Gastrocnemius medialis (tissue), 4 donors: ENCODE measurements at regions not wholly inside any gene's neighbourhood (a gene's known extent, or its start where the extent isn't known, plus 50 kb on each side); places are given as distances from the start of the nearest gene placed in this dataset.

ENCODE experiments used
- ATAC-seq, 2 donors: fragments of 150-250 bp; one replicate each; pipeline ENCODE4 v1.9.1; 2016
- DNase-seq, 2 donors: peaks; one replicate each; pipeline ENCODE4 v3.0.0-alpha.2; 2019
- H3K27ac ChIP-seq, 4 donors: fragments of 200-600 bp; sonication (generic); 1 replicate in 1 of 4; 2 replicates in 3 of 4; pipeline ENCODE4 v1.5.1; 2016 to 2018; ENCODE audit warnings: mild to moderate bottlenecking in 2 of 4, moderate library complexity in 1 of 4
- H3K27me3 ChIP-seq, 3 donors: fragments of 200-600 bp; sonication (generic) in 2 of 3; 1 replicate in 1 of 3; 2 replicates in 2 of 3; pipeline versions ENCODE4 v1.5.1 to v1.6.0; 2016 to 2019; ENCODE audit warnings: mild to moderate bottlenecking in 1 of 3, moderate library complexity in 1 of 3
- H3K36me3 ChIP-seq, 2 donors: fragments of 200-600 bp; sonication (generic) in 1 of 2; one replicate each; pipeline ENCODE4 v1.5.1; 2017 to 2018
- H3K4me1 ChIP-seq, 2 donors: fragments of 200-600 bp; sonication (generic) in 1 of 2; one replicate each; pipeline ENCODE4 v1.5.1; 2016 to 2017; ENCODE audit warnings: mild to moderate bottlenecking in 2 of 2
- H3K4me3 ChIP-seq, 4 donors: fragments of 200-600 bp; sonication (generic) in 3 of 4; 1 replicate in 1 of 4; 2 replicates in 3 of 4; pipeline ENCODE4 v1.5.1; 2016 to 2019; ENCODE audit warnings: mild to moderate bottlenecking in 2 of 4
- H3K9me3 ChIP-seq, 3 donors: fragments of 200-600 bp; sonication (generic) in 2 of 3; 1 replicate in 1 of 3; 2 replicates in 2 of 3; pipeline ENCODE4 v1.5.1; 2016 to 2019
- POLR2A ChIP-seq, 2 donors: fragments of 450-650 bp; IDR thresholded peaks; one replicate each; pipeline ENCODE4 v1.6.1; 2017; ENCODE audit warnings: antibody characterized with exemption in 2 of 2, mild to moderate bottlenecking in 2 of 2, moderate library complexity in 2 of 2
- in situ Hi-C, 4 donors: fragments of 200-750 bp; cut with MboI; loops; one replicate each; pipeline versions ENCODE4 v1.15.0 to v1.8.0; 2017; ENCODE audit warnings: low sequenced_read_pairs in 4 of 4
- intact Hi-C: fragments of 100-400 bp; cut with DNase I; formaldehyde crosslinking; loops from one replicate; pipeline ENCODE4 v1.15.1; 2023; ENCODE audit warnings: low total_unique reads
- TF ChIP-seq, protein P1 (sequence below), 5 experiments: fragments of 450-650 bp in 3 of 5; fragments of 200-600 bp in 2 of 5; sonication (generic) in 2 of 5; IDR thresholded peaks in 4 of 5; conservative IDR thresholded peaks in 1 of 5; 1 replicate in 4 of 5; 2 replicates in 1 of 5; pipeline ENCODE4 v1.5.1; 2016 to 2019; ENCODE audit warnings: antibody characterized with exemption in 5 of 5, mild to moderate bottlenecking in 3 of 5, moderate library complexity in 3 of 5

DNA sequence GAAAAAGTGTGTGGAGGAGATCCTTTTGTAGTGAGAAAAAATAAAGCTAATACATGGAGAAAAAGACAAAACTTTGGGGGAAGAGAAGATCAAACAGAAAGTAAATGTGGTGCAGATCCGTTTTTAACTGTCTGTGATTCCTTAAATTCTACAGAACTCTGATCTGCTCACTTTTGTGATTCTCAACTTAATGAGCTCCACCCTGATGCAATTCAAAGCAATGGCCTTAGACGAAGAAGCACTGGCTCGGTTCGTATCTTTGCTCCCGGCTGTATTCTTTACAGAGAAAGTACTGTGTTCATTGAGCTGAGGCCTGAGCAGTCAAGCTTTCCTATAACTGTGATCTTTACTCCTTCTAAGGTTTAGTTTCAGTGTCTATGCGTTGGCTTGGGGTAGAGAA lies 453.4 kb downstream of the DMAC1 start:
- H3K9me3 ChIP-seq, result no peaks in the 10 kb centered on the region
- no peak overlapping the region for H3K4me3 ChIP-seq
- no peaks in the 10 kb centered on the region for H3K27me3 ChIP-seq
- no peak for DNase-seq
- no peaks in the 10 kb centered on the region for H3K36me3 ChIP-seq
- H3K4me1 ChIP-seq, result no peaks in the 10 kb centered on the region
- in situ Hi-C loops, result no loop called here
- intact Hi-C loops, result no loop called here
- no peak overlapping the region for H3K27ac ChIP-seq
- ATAC-seq, result no peak
- TF ChIP-seq, protein P1, sequence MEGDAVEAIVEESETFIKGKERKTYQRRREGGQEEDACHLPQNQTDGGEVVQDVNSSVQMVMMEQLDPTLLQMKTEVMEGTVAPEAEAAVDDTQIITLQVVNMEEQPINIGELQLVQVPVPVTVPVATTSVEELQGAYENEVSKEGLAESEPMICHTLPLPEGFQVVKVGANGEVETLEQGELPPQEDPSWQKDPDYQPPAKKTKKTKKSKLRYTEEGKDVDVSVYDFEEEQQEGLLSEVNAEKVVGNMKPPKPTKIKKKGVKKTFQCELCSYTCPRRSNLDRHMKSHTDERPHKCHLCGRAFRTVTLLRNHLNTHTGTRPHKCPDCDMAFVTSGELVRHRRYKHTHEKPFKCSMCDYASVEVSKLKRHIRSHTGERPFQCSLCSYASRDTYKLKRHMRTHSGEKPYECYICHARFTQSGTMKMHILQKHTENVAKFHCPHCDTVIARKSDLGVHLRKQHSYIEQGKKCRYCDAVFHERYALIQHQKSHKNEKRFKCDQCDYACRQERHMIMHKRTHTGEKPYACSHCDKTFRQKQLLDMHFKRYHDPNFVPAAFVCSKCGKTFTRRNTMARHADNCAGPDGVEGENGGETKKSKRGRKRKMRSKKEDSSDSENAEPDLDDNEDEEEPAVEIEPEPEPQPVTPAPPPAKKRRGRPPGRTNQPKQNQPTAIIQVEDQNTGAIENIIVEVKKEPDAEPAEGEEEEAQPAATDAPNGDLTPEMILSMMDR (IDR thresholded peaks at IDR 0.05 in 4 of 5, conservative IDR thresholded peaks at IDR 0.05 in 1 of 5), result no peak
- no peak for TF ChIP-seq POLR2A (IDR thresholded peaks at IDR 0.05)

DNA sequence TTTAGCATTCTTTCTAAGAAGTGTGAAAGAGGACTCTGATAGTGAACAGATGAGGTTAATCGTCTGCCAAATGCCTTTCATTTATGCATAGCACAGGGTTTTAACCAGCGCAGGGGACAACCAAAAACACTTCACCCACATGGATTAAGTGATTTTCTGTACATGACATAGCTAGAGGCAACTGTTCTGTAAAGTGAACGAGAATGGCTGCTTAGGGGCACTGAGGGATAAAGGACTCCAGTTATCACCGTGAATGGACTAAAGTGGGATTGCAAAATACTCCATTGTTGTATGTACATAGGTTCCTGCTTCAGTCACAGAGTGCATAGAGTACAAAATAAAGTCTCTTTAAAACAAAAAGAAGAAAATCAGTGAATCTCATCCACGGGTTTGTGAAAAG lies 456.8 kb downstream of the DMAC1 start:
- Histone ChIP-seq H3K27ac (no peak overlapping the region), H3K9me3 (no peaks in the 10 kb centered on the region), H3K36me3 (no peaks in the 10 kb centered on the region), H3K27me3 (no peaks in the 10 kb centered on the region), H3K4me1 (no peaks in the 10 kb centered on the region), H3K4me3 (no peak overlapping the region)
- TF ChIP-seq, protein P1 (IDR thresholded peaks at IDR 0.05 in 4 of 5, conservative IDR thresholded peaks at IDR 0.05 in 1 of 5), result no peak
- no peak for TF ChIP-seq POLR2A (IDR thresholded peaks at IDR 0.05)
- DNase-seq (no peak), ATAC-seq (no peak)
- intact Hi-C loops (no loop called here), in situ Hi-C loops (no loop called here)

DNA sequence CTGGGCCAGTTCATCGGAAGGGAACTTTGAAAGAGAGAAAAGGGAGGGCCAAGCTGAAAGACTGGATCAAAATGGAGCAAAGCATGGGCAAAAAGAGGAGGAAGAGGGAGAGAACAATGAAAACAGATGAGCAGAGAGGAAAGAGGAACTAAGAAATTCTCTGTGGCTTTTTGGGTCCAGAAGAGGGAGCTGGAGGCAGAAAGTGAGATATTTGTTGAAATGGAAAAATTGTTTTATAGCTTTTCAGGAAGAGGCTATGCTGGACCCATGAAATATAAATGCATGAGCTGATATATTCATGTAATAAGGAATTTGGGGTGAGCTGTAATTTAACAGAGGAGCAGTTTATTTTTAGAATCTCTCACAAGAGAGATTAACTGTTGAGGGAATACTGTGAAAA lies 457.3 kb downstream of the DMAC1 start:
- in situ Hi-C loops, result no loop called here
- DNase-seq, result no peak
- Histone ChIP-seq H3K36me3 (no peaks in the 10 kb centered on the region), H3K27me3 (no peaks in the 10 kb centered on the region), H3K4me3 (no peak overlapping the region), H3K27ac (no peak overlapping the region), H3K9me3 (no peaks in the 10 kb centered on the region), H3K4me1 (no peaks in the 10 kb centered on the region)
- ATAC-seq, result no peak
- TF ChIP-seq POLR2A (IDR thresholded peaks at IDR 0.05), result no peak
- TF ChIP-seq, protein P1 (IDR thresholded peaks at IDR 0.05 in 4 of 5, conservative IDR thresholded peaks at IDR 0.05 in 1 of 5), result no peak
- intact Hi-C loops, result no loop called here

DNA sequence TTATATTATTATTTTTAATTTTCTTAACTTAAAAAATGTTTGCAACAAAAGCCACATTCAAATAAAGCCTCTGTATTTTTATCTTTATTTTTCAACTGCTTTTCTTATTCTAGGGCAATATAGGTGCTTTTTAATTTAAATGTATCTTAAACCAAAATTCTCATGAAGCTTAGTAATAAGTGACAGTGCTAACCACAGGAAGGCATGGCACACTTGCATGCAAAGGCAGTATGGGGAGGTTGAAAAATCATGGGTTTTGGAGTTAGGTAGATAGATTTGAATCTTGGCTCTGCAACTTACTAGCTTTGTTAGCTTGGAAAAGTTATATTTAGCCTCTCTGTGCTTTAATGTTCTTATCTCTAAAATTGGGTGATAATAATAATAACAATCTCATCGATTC lies 458.0 kb downstream of the DMAC1 start:
- Histone ChIP-seq H3K4me1 (no peaks in the 10 kb centered on the region), H3K27ac (no peak overlapping the region), H3K4me3 (no peak overlapping the region), H3K27me3 (no peaks in the 10 kb centered on the region), H3K9me3 (no peaks in the 10 kb centered on the region), H3K36me3 (no peaks in the 10 kb centered on the region)
- DNase-seq (no peak), ATAC-seq (no peak)
- intact Hi-C loops, result no loop called here
- no peak for TF ChIP-seq POLR2A (IDR thresholded peaks at IDR 0.05)
- TF ChIP-seq, protein P1 (IDR thresholded peaks at IDR 0.05 in 4 of 5, conservative IDR thresholded peaks at IDR 0.05 in 1 of 5), result no peak
- in situ Hi-C loops, result no loop called here

DNA sequence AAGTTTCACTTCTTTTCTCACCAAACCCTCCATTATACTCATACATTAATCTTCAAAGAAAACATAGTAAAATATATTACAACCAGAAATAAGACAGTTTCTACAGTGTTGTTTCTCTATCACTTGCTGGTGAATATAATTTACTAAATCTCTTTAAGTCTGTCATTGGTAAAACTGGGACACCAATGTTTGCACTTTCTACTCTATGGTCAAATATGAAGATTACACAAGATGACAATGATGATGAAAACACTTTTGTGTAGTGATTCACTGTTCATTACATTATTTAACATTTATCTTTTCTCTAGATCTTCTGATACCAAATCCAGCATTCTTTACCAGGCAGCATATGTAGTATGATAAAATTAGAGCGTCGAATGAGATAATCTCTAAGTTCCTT lies 459.1 kb downstream of the DMAC1 start:
- in situ Hi-C loops, result no loop called here
- H3K27ac ChIP-seq, result no peak overlapping the region
- H3K36me3 ChIP-seq, result no peaks in the 10 kb centered on the region
- ATAC-seq (no peak), DNase-seq (no peak)
- TF ChIP-seq, protein P1 (IDR thresholded peaks at IDR 0.05 in 4 of 5, conservative IDR thresholded peaks at IDR 0.05 in 1 of 5), result no peak
- no peak for TF ChIP-seq POLR2A (IDR thresholded peaks at IDR 0.05)
- H3K9me3 ChIP-seq, result no peaks in the 10 kb centered on the region
- H3K4me3 ChIP-seq, result no peak overlapping the region
- no peaks in the 10 kb centered on the region for H3K27me3 ChIP-seq
- no peaks in the 10 kb centered on the region for H3K4me1 ChIP-seq
- intact Hi-C loops, result no loop called here
